ENCODE measurements at regions not wholly inside any gene's neighbourhood (a gene's known extent, or its start where the extent isn't known, plus 50 kb on each side); places are given as distances from the start of the nearest gene placed in this dataset.

DNA sequence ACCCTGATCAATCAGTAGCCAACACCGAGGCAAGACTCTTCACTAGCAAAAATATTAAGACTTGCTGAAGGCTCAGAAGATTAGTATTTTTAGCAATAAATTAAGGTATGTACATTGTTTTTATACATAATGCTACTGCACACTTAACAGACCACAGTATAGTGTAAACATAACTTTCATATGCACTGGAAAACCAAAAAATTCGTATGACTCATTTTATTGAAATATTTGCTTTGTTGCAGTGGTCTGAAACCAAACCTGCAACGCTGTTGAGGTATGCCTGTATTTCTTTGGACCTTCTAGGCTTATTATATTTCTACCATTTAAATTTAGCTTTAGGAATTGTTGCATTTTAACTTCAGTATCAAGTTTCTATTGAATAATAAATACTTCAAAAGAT lies 65.8 kb upstream of the BCL9 start:
- Histone ChIP-seq H4K20me1 (ENCODE audit: insufficient read depth) (no peaks in the 10 kb centered on the region), H3K9ac (ENCODE audit: low read length) (no peak overlapping the region), H3K4me3 (replicated peaks in 1 of 2; ENCODE audit: low read depth in 1 of 2, low read length in 2 of 2) (no peak overlapping the region), H3K27ac (ENCODE audit: low read depth, low read length) (no peak overlapping the region), H3K27me3 (ENCODE audit: insufficient read depth, low read length) (no peaks in the 10 kb centered on the region), H3K9me2 (ENCODE audit: insufficient read depth) (no peaks in the 10 kb centered on the region), H3K4me2 (ENCODE audit: low read length) (no peak overlapping the region), H2AFZ (ENCODE audit: low read depth, low read length, poor library complexity, severe bottlenecking) (no peak overlapping the region), H3K36me3 (ENCODE audit: control insufficient read depth in 1 of 2, insufficient read depth in 2 of 2, low read length in 2 of 2) (no peaks in the 10 kb centered on the region), H3K9me3 (ENCODE audit: control insufficient read depth in 1 of 2, insufficient read depth in 1 of 2, low read depth in 1 of 2, low read length in 2 of 2) (no peaks in the 10 kb centered on the region), H3K4me1 (ENCODE audit: control insufficient read depth in 1 of 2, insufficient read depth in 2 of 2, low read length in 2 of 2) (no peaks in the 10 kb centered on the region), H3K79me2 (ENCODE audit: insufficient read depth, low read length) (no peaks in the 10 kb centered on the region)
- ChIA-PET CTCF (no interaction called here), RAD21 (ENCODE audit: low non-redundant PET in 1 of 2, low total read pairs in 2 of 2, uncharacterized antibody in 2 of 2, unreplicated experiment in 2 of 2) (no interaction called here), POLR2A (no interaction called here)
- no peak for ATAC-seq
- intact Hi-C loops (cut with micrococcal nuclease), result no loop called here
- no peak for TF ChIP-seq POLR2A (IDR thresholded peaks at IDR 0.05; ENCODE audit: borderline replicate concordance, extremely low read depth, insufficient read depth, insufficient read length)
- no peak for TF ChIP-seq RAD21 (IDR thresholded peaks at IDR 0.05; ENCODE audit: low read depth)
- TF ChIP-seq FOSL1 (IDR thresholded peaks at IDR 0.05; ENCODE audit: low read depth), result no peak
- TF ChIP-seq POLR2AphosphoS5 (IDR thresholded peaks at IDR 0.05; ENCODE audit: low read depth, low read length), result no peak
- TF ChIP-seq CEBPB (IDR thresholded peaks at IDR 0.05; ENCODE audit: low read depth), result no peak
- no peak for TF ChIP-seq CBX3 (IDR thresholded peaks at IDR 0.05; ENCODE audit: low read depth)
- TF ChIP-seq, protein P1, sequence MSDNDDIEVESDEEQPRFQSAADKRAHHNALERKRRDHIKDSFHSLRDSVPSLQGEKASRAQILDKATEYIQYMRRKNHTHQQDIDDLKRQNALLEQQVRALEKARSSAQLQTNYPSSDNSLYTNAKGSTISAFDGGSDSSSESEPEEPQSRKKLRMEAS (IDR thresholded peaks at IDR 0.05), result no peak
- TF ChIP-seq ZNF274 (IDR thresholded peaks at IDR 0.05; ENCODE audit: low read depth, low read length), result no peak
- TF ChIP-seq TCF7L2 (IDR thresholded peaks at IDR 0.05; ENCODE audit: borderline replicate concordance, extremely low read depth, insufficient read depth, insufficient read length), result no peak
- TF ChIP-seq, protein P2, sequence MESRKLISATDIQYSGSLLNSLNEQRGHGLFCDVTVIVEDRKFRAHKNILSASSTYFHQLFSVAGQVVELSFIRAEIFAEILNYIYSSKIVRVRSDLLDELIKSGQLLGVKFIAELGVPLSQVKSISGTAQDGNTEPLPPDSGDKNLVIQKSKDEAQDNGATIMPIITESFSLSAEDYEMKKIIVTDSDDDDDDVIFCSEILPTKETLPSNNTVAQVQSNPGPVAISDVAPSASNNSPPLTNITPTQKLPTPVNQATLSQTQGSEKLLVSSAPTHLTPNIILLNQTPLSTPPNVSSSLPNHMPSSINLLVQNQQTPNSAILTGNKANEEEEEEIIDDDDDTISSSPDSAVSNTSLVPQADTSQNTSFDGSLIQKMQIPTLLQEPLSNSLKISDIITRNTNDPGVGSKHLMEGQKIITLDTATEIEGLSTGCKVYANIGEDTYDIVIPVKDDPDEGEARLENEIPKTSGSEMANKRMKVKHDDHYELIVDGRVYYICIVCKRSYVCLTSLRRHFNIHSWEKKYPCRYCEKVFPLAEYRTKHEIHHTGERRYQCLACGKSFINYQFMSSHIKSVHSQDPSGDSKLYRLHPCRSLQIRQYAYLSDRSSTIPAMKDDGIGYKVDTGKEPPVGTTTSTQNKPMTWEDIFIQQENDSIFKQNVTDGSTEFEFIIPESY (IDR thresholded peaks at IDR 0.05; ENCODE audit: extremely low read depth, insufficient replicate concordance, low read length), result no peak
- TF ChIP-seq SIN3A (IDR thresholded peaks at IDR 0.05; ENCODE audit: low read depth), result no peak
- no peak for TF ChIP-seq ZFX (IDR thresholded peaks at IDR 0.05)
- no TSS peak for BruUV-seq (replicated peaks)
- DNase-seq (ENCODE audit: low read depth, low spot score), result no peak
